Loucy (cell line): ENCODE measurements at regions not wholly inside any gene's neighbourhood (a gene's known extent, or its start where the extent isn't known, plus 50 kb on each side); places are given as distances from the start of the nearest gene placed in this dataset.

Experiments
- EZH2phosphoT487 ChIP-seq: fragments of 200-600 bp; IDR thresholded peaks from 2 replicates; pipeline ENCODE4 v1.6.1; 2018; ENCODE audit warnings: antibody characterized with exemption, mild to moderate bottlenecking, moderate library complexity, borderline replicate concordance
- TF ChIP-seq, protein P1 (sequence below): fragments of 200-600 bp; sonication (generic); conservative IDR thresholded peaks from 2 replicates; pipeline ENCODE4 v1.5.1; 2014; ENCODE audit warnings: mild to moderate bottlenecking, antibody characterized with exemption, low read length

DNA sequence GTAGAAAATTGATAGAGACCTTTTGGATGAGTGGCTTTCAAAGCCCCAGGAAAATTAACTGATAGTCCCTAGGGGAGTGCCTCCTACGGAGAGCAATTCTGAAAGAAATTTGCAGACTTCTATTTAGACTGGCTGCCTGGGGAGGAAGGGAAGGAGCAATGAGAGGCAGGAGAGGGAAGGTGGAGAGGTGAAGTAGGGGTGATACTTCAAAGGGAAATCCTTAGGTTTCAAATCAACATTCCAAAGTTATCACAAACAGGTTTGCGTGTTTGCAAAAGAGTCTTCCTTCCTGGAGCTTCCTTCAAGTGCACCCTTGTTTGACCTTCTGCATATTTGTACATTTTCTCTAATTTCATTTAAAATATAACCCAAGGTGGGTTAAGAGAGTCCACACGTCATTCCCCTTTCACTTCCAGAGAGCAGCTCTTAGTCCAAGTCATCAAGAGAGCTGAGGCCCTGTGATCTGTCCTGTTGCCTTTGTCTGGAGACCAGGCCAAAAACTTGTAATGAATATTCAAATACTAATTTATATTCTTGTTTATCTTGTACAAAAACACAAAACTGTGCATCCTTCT is 157.8 kb downstream of the CLCN4 start:
- TF ChIP-seq, protein P1, sequence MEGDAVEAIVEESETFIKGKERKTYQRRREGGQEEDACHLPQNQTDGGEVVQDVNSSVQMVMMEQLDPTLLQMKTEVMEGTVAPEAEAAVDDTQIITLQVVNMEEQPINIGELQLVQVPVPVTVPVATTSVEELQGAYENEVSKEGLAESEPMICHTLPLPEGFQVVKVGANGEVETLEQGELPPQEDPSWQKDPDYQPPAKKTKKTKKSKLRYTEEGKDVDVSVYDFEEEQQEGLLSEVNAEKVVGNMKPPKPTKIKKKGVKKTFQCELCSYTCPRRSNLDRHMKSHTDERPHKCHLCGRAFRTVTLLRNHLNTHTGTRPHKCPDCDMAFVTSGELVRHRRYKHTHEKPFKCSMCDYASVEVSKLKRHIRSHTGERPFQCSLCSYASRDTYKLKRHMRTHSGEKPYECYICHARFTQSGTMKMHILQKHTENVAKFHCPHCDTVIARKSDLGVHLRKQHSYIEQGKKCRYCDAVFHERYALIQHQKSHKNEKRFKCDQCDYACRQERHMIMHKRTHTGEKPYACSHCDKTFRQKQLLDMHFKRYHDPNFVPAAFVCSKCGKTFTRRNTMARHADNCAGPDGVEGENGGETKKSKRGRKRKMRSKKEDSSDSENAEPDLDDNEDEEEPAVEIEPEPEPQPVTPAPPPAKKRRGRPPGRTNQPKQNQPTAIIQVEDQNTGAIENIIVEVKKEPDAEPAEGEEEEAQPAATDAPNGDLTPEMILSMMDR = no peak
- no peak for TF ChIP-seq EZH2phosphoT487
